Breast epithelium (tissue), 3 donors: ENCODE measurements at regions not wholly inside any gene's neighbourhood (a gene's known extent, or its start where the extent isn't known, plus 50 kb on each side); places are given as distances from the start of the nearest gene placed in this dataset.

Experiments
- POLR2A ChIP-seq: fragments of 450-650 bp; IDR thresholded peaks from one replicate; pipeline ENCODE4 v1.6.1; 2016; ENCODE audit warnings: antibody characterized with exemption, mild to moderate bottlenecking, moderate library complexity
- POLR2AphosphoS5 ChIP-seq, 3 donors: sonication (generic); formaldehyde crosslinking; IDR thresholded peaks; one replicate each; pipeline ENCODE4 v1.6.1; 2017; ENCODE audit warnings: antibody characterized with exemption in 3 of 3
- TF ChIP-seq, protein P1 (sequence below), 3 donors: fragments of 450-650 bp; IDR thresholded peaks; one replicate each; pipeline ENCODE4 v1.5.1; 2016 to 2017; ENCODE audit warnings: antibody characterized with exemption in 3 of 3, mild to moderate bottlenecking in 3 of 3, moderate library complexity in 3 of 3

DNA sequence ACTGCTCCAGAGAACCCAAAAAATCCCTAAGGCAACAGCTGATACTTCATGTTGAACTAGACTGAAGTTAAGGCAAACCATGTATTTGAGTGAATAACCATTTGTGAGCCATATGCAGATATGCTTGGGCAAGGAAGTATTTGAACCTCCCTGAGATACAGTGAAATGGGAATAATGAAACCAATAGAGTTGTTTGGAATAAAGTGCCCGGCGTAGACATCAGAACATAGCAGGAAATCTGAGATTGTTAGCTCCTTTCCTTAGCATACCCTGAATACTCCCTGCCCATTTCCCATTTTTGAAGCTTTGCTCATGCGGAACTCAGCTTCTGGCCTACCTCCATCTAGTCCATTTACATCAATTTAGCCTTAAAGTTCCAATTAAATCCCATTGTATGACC is 611.9 kb downstream of the EFNA5 start:
- TF ChIP-seq, protein P1, sequence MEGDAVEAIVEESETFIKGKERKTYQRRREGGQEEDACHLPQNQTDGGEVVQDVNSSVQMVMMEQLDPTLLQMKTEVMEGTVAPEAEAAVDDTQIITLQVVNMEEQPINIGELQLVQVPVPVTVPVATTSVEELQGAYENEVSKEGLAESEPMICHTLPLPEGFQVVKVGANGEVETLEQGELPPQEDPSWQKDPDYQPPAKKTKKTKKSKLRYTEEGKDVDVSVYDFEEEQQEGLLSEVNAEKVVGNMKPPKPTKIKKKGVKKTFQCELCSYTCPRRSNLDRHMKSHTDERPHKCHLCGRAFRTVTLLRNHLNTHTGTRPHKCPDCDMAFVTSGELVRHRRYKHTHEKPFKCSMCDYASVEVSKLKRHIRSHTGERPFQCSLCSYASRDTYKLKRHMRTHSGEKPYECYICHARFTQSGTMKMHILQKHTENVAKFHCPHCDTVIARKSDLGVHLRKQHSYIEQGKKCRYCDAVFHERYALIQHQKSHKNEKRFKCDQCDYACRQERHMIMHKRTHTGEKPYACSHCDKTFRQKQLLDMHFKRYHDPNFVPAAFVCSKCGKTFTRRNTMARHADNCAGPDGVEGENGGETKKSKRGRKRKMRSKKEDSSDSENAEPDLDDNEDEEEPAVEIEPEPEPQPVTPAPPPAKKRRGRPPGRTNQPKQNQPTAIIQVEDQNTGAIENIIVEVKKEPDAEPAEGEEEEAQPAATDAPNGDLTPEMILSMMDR (IDR thresholded peaks at IDR 0.05), result no peak
- TF ChIP-seq POLR2A (no peak), POLR2AphosphoS5 (IDR thresholded peaks at IDR 0.05) (no peak)
